ENCODE measurements at regions not wholly inside any gene's neighbourhood (a gene's known extent, or its start where the extent isn't known, plus 50 kb on each side); places are given as distances from the start of the nearest gene placed in this dataset.

DNA sequence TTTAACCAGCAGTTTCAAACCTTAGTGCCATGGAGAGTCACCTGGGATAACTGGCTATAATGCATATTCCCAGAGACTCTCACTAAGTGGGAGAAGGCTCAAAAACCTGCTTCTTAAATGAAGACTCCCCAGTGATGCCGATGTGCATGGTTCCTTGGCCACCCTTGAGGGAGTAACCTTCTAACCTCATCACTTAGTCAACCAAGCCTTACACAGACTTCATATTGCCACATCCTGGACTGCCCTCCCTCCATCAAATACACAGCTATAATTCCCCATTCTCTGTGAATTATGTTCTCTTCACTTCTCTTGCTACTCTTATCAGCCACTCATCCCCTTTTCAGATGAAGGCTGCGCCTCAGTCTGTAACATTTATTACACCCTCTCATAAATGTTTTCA is 462.9 kb upstream of the RGPD4 start:
- no peaks in the 10 kb centered on the region for H3K9me2 ChIP-seq (ENCODE audit: insufficient read depth, low read length)
- no TSS peak for BruUV-seq (replicated peaks)
- POLR2A ChIA-PET = no interaction called here

DNA sequence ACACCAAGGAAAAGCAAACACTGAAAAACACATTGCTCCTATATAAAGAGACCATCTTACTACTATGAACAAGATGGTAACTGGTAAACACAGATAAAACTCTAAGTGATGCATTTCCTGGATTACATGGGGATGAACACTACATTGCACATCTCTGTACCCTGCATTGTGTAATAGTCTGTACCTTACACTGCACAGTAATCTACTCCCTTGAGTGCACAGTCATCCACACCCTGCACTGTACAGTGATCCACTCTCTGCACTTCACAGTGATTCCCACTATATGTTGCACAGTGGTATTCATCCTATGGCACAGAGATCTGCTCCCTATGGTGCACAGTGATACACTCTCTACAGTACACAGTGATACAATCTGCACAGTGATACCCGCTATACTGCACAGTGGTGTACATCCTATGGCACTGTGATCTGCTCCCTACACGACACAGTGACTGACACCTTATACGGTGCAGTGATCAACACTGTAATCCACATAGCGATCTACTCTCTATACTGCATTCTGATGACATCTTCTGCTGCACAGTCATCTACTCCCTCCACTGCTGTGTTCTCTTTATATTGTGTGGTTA is 462.2 kb upstream of the RGPD4 start:
- POLR2A ChIA-PET = no interaction called here
- H3K4me1 ChIP-seq (ENCODE audit: insufficient read depth, low read length, poor library complexity, severe bottlenecking) = no peaks in the 10 kb centered on the region
- TF ChIP-seq EZH2phosphoT487 (IDR thresholded peaks at IDR 0.05; ENCODE audit: borderline replicate concordance, low read depth, low read length) = no peak
- TF ChIP-seq, protein P1, sequence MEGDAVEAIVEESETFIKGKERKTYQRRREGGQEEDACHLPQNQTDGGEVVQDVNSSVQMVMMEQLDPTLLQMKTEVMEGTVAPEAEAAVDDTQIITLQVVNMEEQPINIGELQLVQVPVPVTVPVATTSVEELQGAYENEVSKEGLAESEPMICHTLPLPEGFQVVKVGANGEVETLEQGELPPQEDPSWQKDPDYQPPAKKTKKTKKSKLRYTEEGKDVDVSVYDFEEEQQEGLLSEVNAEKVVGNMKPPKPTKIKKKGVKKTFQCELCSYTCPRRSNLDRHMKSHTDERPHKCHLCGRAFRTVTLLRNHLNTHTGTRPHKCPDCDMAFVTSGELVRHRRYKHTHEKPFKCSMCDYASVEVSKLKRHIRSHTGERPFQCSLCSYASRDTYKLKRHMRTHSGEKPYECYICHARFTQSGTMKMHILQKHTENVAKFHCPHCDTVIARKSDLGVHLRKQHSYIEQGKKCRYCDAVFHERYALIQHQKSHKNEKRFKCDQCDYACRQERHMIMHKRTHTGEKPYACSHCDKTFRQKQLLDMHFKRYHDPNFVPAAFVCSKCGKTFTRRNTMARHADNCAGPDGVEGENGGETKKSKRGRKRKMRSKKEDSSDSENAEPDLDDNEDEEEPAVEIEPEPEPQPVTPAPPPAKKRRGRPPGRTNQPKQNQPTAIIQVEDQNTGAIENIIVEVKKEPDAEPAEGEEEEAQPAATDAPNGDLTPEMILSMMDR (conservative IDR thresholded peaks at IDR 0.05; ENCODE audit: low read length) = no peak
- no peak overlapping the region for H2AFZ ChIP-seq (ENCODE audit: low read length)
- no peaks in the 10 kb centered on the region for H3K9me3 ChIP-seq (ENCODE audit: low read length)
- H3K9me2 ChIP-seq (ENCODE audit: insufficient read depth, low read length) = no peaks in the 10 kb centered on the region
- no peak for DNase-seq (ENCODE audit: low spot score)
- no peaks in the 10 kb centered on the region for H3K36me3 ChIP-seq (ENCODE audit: insufficient read depth, low read length)
- H4K20me1 ChIP-seq (ENCODE audit: insufficient read depth, low read length) = no peaks in the 10 kb centered on the region
- no peak overlapping the region for H3K4me3 ChIP-seq (ENCODE audit: low read depth, low read length, poor library complexity, severe bottlenecking)
- intact Hi-C loops (cut with micrococcal nuclease; ENCODE audit: unreplicated experiment) = no loop called here
- BruUV-seq (replicated peaks) = no TSS peak
- H3K79me2 ChIP-seq (ENCODE audit: insufficient read depth, low read depth, low read length) = no peaks in the 10 kb centered on the region
- no peak overlapping the region for H3K27ac ChIP-seq (ENCODE audit: low read depth, low read length, poor library complexity, severe bottlenecking)
- no peak overlapping the region for H3K4me2 ChIP-seq (ENCODE audit: low read length)
- CTCF ChIA-PET (ENCODE audit: unreplicated experiment) = no interaction called here

More for the DNA sequence above, 462.9 kb upstream of the RGPD4 start:
- TF ChIP-seq, protein P1 (conservative IDR thresholded peaks at IDR 0.05; ENCODE audit: low read length) = no peak
- no peak for TF ChIP-seq EZH2phosphoT487 (IDR thresholded peaks at IDR 0.05; ENCODE audit: borderline replicate concordance, low read depth, low read length)
- DNase-seq (ENCODE audit: low spot score) = no peak
- no peaks in the 10 kb centered on the region for H3K9me3 ChIP-seq (ENCODE audit: low read length)
- intact Hi-C loops (cut with micrococcal nuclease; ENCODE audit: unreplicated experiment) = no loop called here
- no peaks in the 10 kb centered on the region for H4K20me1 ChIP-seq (ENCODE audit: insufficient read depth, low read length)
- no peak overlapping the region for H3K27ac ChIP-seq (ENCODE audit: low read depth, low read length, poor library complexity, severe bottlenecking)
- H2AFZ ChIP-seq (ENCODE audit: low read length) = no peak overlapping the region
- CTCF ChIA-PET (ENCODE audit: unreplicated experiment) = no interaction called here
- H3K36me3 ChIP-seq (ENCODE audit: insufficient read depth, low read length) = no peaks in the 10 kb centered on the region
- H3K4me3 ChIP-seq (ENCODE audit: low read depth, low read length, poor library complexity, severe bottlenecking) = no peak overlapping the region
- H3K4me2 ChIP-seq (ENCODE audit: low read length) = no peak overlapping the region
- no peaks in the 10 kb centered on the region for H3K4me1 ChIP-seq (ENCODE audit: insufficient read depth, low read length, poor library complexity, severe bottlenecking)
- no peaks in the 10 kb centered on the region for H3K79me2 ChIP-seq (ENCODE audit: insufficient read depth, low read depth, low read length)

DNA sequence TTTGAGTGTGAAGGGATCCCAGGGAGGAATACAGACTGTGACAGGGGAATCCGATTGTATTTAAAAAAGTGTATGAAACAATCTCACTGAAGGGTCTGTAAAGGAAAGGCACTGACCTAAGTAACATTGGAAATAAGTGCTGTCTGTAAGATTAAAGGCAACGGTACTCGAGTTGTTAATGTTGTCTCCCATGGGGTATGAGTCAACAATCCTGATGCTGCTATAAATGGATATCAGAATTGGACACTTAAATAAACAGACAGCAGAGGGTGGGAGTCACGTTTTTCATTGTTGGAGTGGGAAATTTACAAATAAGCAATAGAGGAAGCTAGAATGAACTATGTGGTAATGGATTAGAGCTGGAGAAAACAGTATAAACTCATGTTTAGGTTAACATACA is 452.4 kb upstream of the RGPD4 start:
- ChIA-PET POLR2A (no interaction called here), CTCF (ENCODE audit: unreplicated experiment) (no interaction called here)
- Histone ChIP-seq H3K36me3 (ENCODE audit: insufficient read depth, low read length) (no peaks in the 10 kb centered on the region), H3K27ac (ENCODE audit: low read depth, low read length, poor library complexity, severe bottlenecking) (no peak overlapping the region), H3K4me2 (ENCODE audit: low read length) (no peak overlapping the region), H3K9me2 (ENCODE audit: insufficient read depth, low read length) (no peaks in the 10 kb centered on the region), H3K4me3 (ENCODE audit: low read depth, low read length, poor library complexity, severe bottlenecking) (no peak overlapping the region), H3K79me2 (ENCODE audit: insufficient read depth, low read depth, low read length) (no peaks in the 10 kb centered on the region), H3K9me3 (ENCODE audit: low read length) (peaks cover 4% of the 10 kb centered on the region; the same call in 1 of the 2 replicates), H4K20me1 (ENCODE audit: insufficient read depth, low read length) (no peaks in the 10 kb centered on the region), H3K4me1 (ENCODE audit: insufficient read depth, low read length, poor library complexity, severe bottlenecking) (no peaks in the 10 kb centered on the region), H2AFZ (ENCODE audit: low read length) (no peak overlapping the region)
- DNase-seq (ENCODE audit: low spot score) = no peak
- no TSS peak for BruUV-seq (replicated peaks)
- TF ChIP-seq EZH2phosphoT487 (IDR thresholded peaks at IDR 0.05; ENCODE audit: borderline replicate concordance, low read depth, low read length) = no peak
- TF ChIP-seq, protein P1 (conservative IDR thresholded peaks at IDR 0.05; ENCODE audit: low read length) = no peak
- intact Hi-C loops (cut with micrococcal nuclease; ENCODE audit: unreplicated experiment) = no loop called here
